DND-41 (cell line): ENCODE measurements at regions not wholly inside any gene's neighbourhood (a gene's known extent, or its start where the extent isn't known, plus 50 kb on each side); places are given as distances from the start of the nearest gene placed in this dataset.

Experiments
- CTCF ChIP-seq: IDR thresholded peaks from 2 replicates; pipeline ENCODE4 v1.5.1; 2012; ENCODE audit warnings: borderline replicate concordance, low read length, moderate library complexity, mild to moderate bottlenecking; ENCODE audit not compliant: poor library complexity, severe bottlenecking; ENCODE audit errors: extremely low read depth
- EZH2 ChIP-seq: IDR thresholded peaks from 3 replicates; pipeline ENCODE4 v1.6.1; 2012; ENCODE audit warnings: borderline replicate concordance, low read depth, mild to moderate bottlenecking, moderate library complexity, low read length, inconsistent platforms; ENCODE audit not compliant: severe bottlenecking

GRCh38 chr17:77282524-77283515, 142.1 kb downstream of the SEC14L1 start:
- no peak for TF ChIP-seq EZH2
- TF ChIP-seq CTCF = no peak
